Vagina (tissue), 2 donors: ENCODE measurements at regions not wholly inside any gene's neighbourhood (a gene's known extent, or its start where the extent isn't known, plus 50 kb on each side); places are given as distances from the start of the nearest gene placed in this dataset.

Source experiments
- DNase-seq, 2 donors: peaks; one replicate each; pipeline ENCODE4 v3.0.0-alpha.2; 2017; ENCODE audit errors: extremely low spot score in 2 of 2
- H3K27ac ChIP-seq: fragments of 200-600 bp; sonication (generic); one replicate; pipeline ENCODE4 v1.5.1; 2019
- H3K27me3 ChIP-seq: fragments of 200-600 bp; sonication (generic); one replicate; pipeline ENCODE4 v1.5.1; 2019
- H3K36me3 ChIP-seq, 2 donors: fragments of 200-600 bp; sonication (generic); one replicate each; pipeline ENCODE4 v1.5.1; 2017 to 2019
- H3K4me1 ChIP-seq: fragments of 200-600 bp; sonication (generic); one replicate; pipeline ENCODE4 v1.5.1; 2019
- H3K4me3 ChIP-seq, 2 donors: fragments of 200-600 bp; sonication (generic); 1 replicate in 1 of 2; 2 replicates in 1 of 2; pipeline ENCODE4 v1.5.1; 2016 to 2019
- H3K9me3 ChIP-seq: fragments of 200-600 bp; sonication (generic); one replicate; pipeline ENCODE4 v1.5.1; 2019
- CTCF ChIP-seq, 3 experiments: fragments of 450-650 bp in 2 of 3; fragments of 200-600 bp in 1 of 3; sonication (generic) in 1 of 3; IDR thresholded peaks; one replicate each; pipeline ENCODE4 v1.5.1; 2017 to 2019; ENCODE audit warnings: antibody characterized with exemption in 3 of 3, mild to moderate bottlenecking in 2 of 3, moderate library complexity in 2 of 3
- POLR2A ChIP-seq, 2 donors: fragments of 450-650 bp; IDR thresholded peaks; one replicate each; pipeline ENCODE4 v1.6.1; 2017; ENCODE audit warnings: antibody characterized with exemption in 2 of 2, mild to moderate bottlenecking in 2 of 2, moderate library complexity in 2 of 2
- POLR2AphosphoS5 ChIP-seq, 2 donors: sonication (generic); formaldehyde crosslinking; IDR thresholded peaks; one replicate each; pipeline ENCODE4 v1.9.0; 2017; ENCODE audit warnings: antibody characterized with exemption in 2 of 2, mild to moderate bottlenecking in 2 of 2, low read depth in 1 of 2; ENCODE audit not compliant: insufficient read depth in 1 of 2
- intact Hi-C: fragments of 100-400 bp; cut with DNase I; formaldehyde crosslinking; loops from one replicate; pipeline ENCODE4 v1.15.1; 2023

DNA sequence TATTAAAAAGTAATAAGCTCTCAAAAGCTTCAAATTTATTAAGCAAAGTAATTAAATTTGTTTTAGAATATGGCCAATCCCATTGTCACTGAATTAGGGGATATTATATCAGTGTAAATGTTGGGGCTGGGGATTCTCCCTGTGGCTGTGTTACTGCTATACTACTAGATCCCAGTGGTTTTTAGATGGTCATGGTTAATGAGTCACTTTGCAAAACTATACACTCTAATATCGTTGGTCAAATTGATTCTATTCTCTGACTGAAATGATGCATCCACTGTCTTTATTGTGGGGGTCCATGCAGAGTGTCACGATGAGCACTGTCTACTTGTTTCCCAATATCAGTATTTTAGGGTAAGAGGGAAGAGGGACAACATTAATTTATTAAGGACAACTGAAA lies 336.9 kb upstream of the PREP start:
- no peak for DNase-seq
- H3K36me3 ChIP-seq, result no peaks in the 10 kb centered on the region
- H3K27ac ChIP-seq, result no peak overlapping the region
- intact Hi-C loops, result no loop called here
- H3K4me1 ChIP-seq, result peaks cover 5% of the 10 kb centered on the region
- H3K9me3 ChIP-seq, result no peaks in the 10 kb centered on the region
- H3K4me3 ChIP-seq, result no peak overlapping the region
- TF ChIP-seq CTCF (IDR thresholded peaks at IDR 0.05), result no peak
- no peak for TF ChIP-seq POLR2AphosphoS5 (IDR thresholded peaks at IDR 0.05; ENCODE audit: insufficient read depth in 1 of 2, low read depth in 1 of 2)
- TF ChIP-seq POLR2A (IDR thresholded peaks at IDR 0.05), result no peak
- H3K27me3 ChIP-seq, result no peaks in the 10 kb centered on the region

GRCh38 chr6:105733556-105734162 lies 330.8 kb upstream of the PREP start:
- H3K9me3 ChIP-seq, result no peaks in the 10 kb centered on the region
- H3K36me3 ChIP-seq, result no peaks in the 10 kb centered on the region
- no peak overlapping the region for H3K27ac ChIP-seq
- no peaks in the 10 kb centered on the region for H3K27me3 ChIP-seq
- intact Hi-C loops, result no loop called here
- H3K4me3 ChIP-seq, result no peak overlapping the region
- no peak for DNase-seq
- H3K4me1 ChIP-seq, result peaks cover 8% of the 10 kb centered on the region
- TF ChIP-seq CTCF (IDR thresholded peaks at IDR 0.05) (peak in 2 of 3 experiments; percentile 28 to 29), POLR2A (IDR thresholded peaks at IDR 0.05) (no peak)

DNA sequence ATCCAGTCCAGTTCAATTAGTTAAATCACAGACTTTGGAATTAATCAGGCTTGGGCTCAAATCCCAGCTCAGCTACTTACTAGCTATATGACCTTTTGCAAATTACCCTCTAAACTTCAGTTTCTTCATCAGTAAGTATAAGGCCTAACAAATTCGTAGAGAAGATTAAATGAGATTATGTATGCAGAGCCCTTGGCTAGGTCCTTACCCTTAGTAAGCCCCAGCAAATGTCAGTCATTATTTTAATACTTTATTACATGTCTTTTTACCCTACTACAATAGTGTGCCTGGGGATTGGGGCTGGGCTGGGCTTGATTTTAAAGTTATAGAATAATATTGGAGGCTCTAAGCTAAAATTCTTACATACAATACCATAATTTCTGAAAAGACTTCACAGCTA lies 326.1 kb upstream of the PREP start:
- no peak overlapping the region for H3K4me3 ChIP-seq
- intact Hi-C loops, result no loop called here
- H3K9me3 ChIP-seq, result no peaks in the 10 kb centered on the region
- no peak for DNase-seq
- TF ChIP-seq POLR2A (IDR thresholded peaks at IDR 0.05), result no peak
- no peaks in the 10 kb centered on the region for H3K36me3 ChIP-seq
- H3K27ac ChIP-seq, result no peak overlapping the region
- H3K27me3 ChIP-seq, result no peaks in the 10 kb centered on the region
- H3K4me1 ChIP-seq, result peaks cover 8% of the 10 kb centered on the region

DNA sequence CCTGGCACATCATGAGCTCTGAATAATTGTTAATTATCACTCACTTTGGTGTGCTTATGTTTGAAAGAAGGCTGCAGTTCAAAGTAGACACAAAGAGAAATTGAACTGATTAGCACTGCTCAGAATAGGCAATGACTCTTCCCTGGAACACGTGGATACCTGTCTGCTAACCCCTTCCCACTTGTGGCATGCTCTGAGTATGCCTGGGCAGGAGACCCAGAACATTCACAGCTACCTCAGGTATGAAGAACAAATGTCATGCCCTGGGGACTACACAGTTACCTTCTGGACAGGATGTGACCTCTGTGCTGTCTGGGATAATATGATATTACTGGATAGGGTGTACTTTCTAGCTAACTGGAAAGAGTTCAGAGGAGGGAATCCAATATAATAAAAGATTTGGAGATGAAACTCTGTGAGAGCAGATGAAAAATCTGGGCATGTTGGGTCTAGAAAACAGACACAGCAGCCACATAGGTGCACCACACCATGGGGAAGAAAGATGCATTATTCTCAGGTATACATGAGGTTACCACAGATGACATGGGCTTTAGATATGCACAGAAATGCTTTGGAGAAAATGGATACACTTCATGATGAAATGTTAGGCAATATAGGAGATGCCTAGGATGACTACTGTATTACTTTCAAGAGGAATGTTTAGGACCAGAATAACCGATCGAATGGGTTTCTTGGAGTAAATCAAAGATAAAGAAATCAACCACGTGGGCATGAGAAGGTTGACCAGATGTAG lies 324.2 kb upstream of the PREP start:
- no peaks in the 10 kb centered on the region for H3K27me3 ChIP-seq
- intact Hi-C loops, result no loop called here
- H3K9me3 ChIP-seq, result no peaks in the 10 kb centered on the region
- no peak overlapping the region for H3K27ac ChIP-seq
- TF ChIP-seq POLR2AphosphoS5 (IDR thresholded peaks at IDR 0.05; ENCODE audit: insufficient read depth in 1 of 2, low read depth in 1 of 2), result no peak
- TF ChIP-seq CTCF (IDR thresholded peaks at IDR 0.05), result no peak
- TF ChIP-seq POLR2A (IDR thresholded peaks at IDR 0.05), result no peak
- no peaks in the 10 kb centered on the region for H3K36me3 ChIP-seq
- peaks cover 6% of the 10 kb centered on the region for H3K4me1 ChIP-seq
- DNase-seq, result no peak
- no peak overlapping the region for H3K4me3 ChIP-seq

DNA sequence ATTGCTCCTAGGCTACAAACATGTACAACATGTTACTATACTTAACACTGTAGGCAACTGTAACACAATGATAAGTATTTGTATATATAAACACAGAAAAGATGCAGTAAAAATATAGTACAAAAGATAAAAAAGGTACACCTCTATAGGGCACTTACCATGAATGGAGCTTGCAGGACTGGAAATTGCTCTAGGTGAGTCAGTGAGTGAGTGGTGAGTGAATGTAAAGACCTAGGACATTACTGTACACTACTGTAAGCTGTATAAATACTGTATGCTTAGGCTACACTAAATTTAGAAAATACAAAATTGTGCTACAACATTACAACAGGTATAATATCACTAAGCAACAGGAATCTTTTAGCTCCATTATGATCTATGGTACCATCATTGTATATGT lies 312.0 kb upstream of the PREP start:
- Histone ChIP-seq H3K36me3 (no peaks in the 10 kb centered on the region), H3K9me3 (no peaks in the 10 kb centered on the region)
- intact Hi-C loops, result no loop called here

More for the DNA sequence above, 312.0 kb upstream of the PREP start:
- no peaks in the 10 kb centered on the region for H3K27me3 ChIP-seq
- H3K4me1 ChIP-seq, result no peaks in the 10 kb centered on the region
- no peak overlapping the region for H3K4me3 ChIP-seq
- TF ChIP-seq POLR2A (IDR thresholded peaks at IDR 0.05), result no peak
- no peak for TF ChIP-seq CTCF (IDR thresholded peaks at IDR 0.05)
- no peak for TF ChIP-seq POLR2AphosphoS5 (IDR thresholded peaks at IDR 0.05; ENCODE audit: insufficient read depth in 1 of 2, low read depth in 1 of 2)
- H3K27ac ChIP-seq, result no peak overlapping the region
- DNase-seq, result no peak
